Gastrocnemius medialis (tissue), 4 donors: ENCODE measurements at regions not wholly inside any gene's neighbourhood (a gene's known extent, or its start where the extent isn't known, plus 50 kb on each side); places are given as distances from the start of the nearest gene placed in this dataset.

ENCODE experiments used
- ATAC-seq, 2 donors: fragments of 150-250 bp; one replicate each; pipeline ENCODE4 v1.9.1; 2016
- DNase-seq, 2 donors: peaks; one replicate each; pipeline ENCODE4 v3.0.0-alpha.2; 2019
- H3K27ac ChIP-seq, 4 donors: fragments of 200-600 bp; sonication (generic); 1 replicate in 1 of 4; 2 replicates in 3 of 4; pipeline ENCODE4 v1.5.1; 2016 to 2018; ENCODE audit warnings: mild to moderate bottlenecking in 2 of 4, moderate library complexity in 1 of 4
- H3K27me3 ChIP-seq, 3 donors: fragments of 200-600 bp; sonication (generic) in 2 of 3; 1 replicate in 1 of 3; 2 replicates in 2 of 3; pipeline versions ENCODE4 v1.5.1 to v1.6.0; 2016 to 2019; ENCODE audit warnings: mild to moderate bottlenecking in 1 of 3, moderate library complexity in 1 of 3
- H3K36me3 ChIP-seq, 2 donors: fragments of 200-600 bp; sonication (generic) in 1 of 2; one replicate each; pipeline ENCODE4 v1.5.1; 2017 to 2018
- H3K4me1 ChIP-seq, 2 donors: fragments of 200-600 bp; sonication (generic) in 1 of 2; one replicate each; pipeline ENCODE4 v1.5.1; 2016 to 2017; ENCODE audit warnings: mild to moderate bottlenecking in 2 of 2
- H3K4me3 ChIP-seq, 4 donors: fragments of 200-600 bp; sonication (generic) in 3 of 4; 1 replicate in 1 of 4; 2 replicates in 3 of 4; pipeline ENCODE4 v1.5.1; 2016 to 2019; ENCODE audit warnings: mild to moderate bottlenecking in 2 of 4
- H3K9me3 ChIP-seq, 3 donors: fragments of 200-600 bp; sonication (generic) in 2 of 3; 1 replicate in 1 of 3; 2 replicates in 2 of 3; pipeline ENCODE4 v1.5.1; 2016 to 2019
- CTCF ChIP-seq, 5 experiments: fragments of 450-650 bp in 3 of 5; fragments of 200-600 bp in 2 of 5; sonication (generic) in 2 of 5; IDR thresholded peaks in 4 of 5; conservative IDR thresholded peaks in 1 of 5; 1 replicate in 4 of 5; 2 replicates in 1 of 5; pipeline ENCODE4 v1.5.1; 2016 to 2019; ENCODE audit warnings: antibody characterized with exemption in 5 of 5, mild to moderate bottlenecking in 3 of 5, moderate library complexity in 3 of 5
- POLR2A ChIP-seq, 2 donors: fragments of 450-650 bp; IDR thresholded peaks; one replicate each; pipeline ENCODE4 v1.6.1; 2017; ENCODE audit warnings: antibody characterized with exemption in 2 of 2, mild to moderate bottlenecking in 2 of 2, moderate library complexity in 2 of 2
- in situ Hi-C, 4 donors: fragments of 200-750 bp; cut with MboI; loops; one replicate each; pipeline versions ENCODE4 v1.15.0 to v1.8.0; 2017; ENCODE audit warnings: low sequenced_read_pairs in 4 of 4
- intact Hi-C: fragments of 100-400 bp; cut with DNase I; formaldehyde crosslinking; loops from one replicate; pipeline ENCODE4 v1.15.1; 2023; ENCODE audit warnings: low total_unique reads

- in situ Hi-C loops: no loop called here
- H3K27ac ChIP-seq: no peak overlapping the region
- H3K4me3 ChIP-seq: no peak overlapping the region
- no peaks in the 10 kb centered on the region for H3K9me3 ChIP-seq
- no peak for TF ChIP-seq CTCF (IDR thresholded peaks at IDR 0.05 in 4 of 5, conservative IDR thresholded peaks at IDR 0.05 in 1 of 5)
- TF ChIP-seq POLR2A (IDR thresholded peaks at IDR 0.05): no peak
- intact Hi-C loops: no loop called here
- ATAC-seq (no peak), DNase-seq (no peak)
- H3K27me3 ChIP-seq: no peaks in the 10 kb centered on the region
- H3K4me1 ChIP-seq: no peaks in the 10 kb centered on the region
- H3K36me3 ChIP-seq: no peaks in the 10 kb centered on the region
Observed at GRCh38 chr12:93041416-93041815, 112.3 kb upstream of the EEA1 start.

- TF ChIP-seq CTCF (IDR thresholded peaks at IDR 0.05 in 4 of 5, conservative IDR thresholded peaks at IDR 0.05 in 1 of 5) (no peak), POLR2A (IDR thresholded peaks at IDR 0.05) (no peak)
- intact Hi-C loops (no loop called here), in situ Hi-C loops (no loop called here)
- Histone ChIP-seq H3K4me1 (no peaks in the 10 kb centered on the region), H3K36me3 (no peaks in the 10 kb centered on the region), H3K4me3 (no peak overlapping the region), H3K27me3 (no peaks in the 10 kb centered on the region), H3K27ac (no peak overlapping the region), H3K9me3 (no peaks in the 10 kb centered on the region)
- DNase-seq (no peak), ATAC-seq (no peak)
Observed at GRCh38 chr12:93042283-93042682, 113.2 kb upstream of the EEA1 start.

GRCh38 chr12:93042684-93043083, 113.6 kb upstream of the EEA1 start:
- H3K36me3 ChIP-seq: no peaks in the 10 kb centered on the region
- intact Hi-C loops (no loop called here), in situ Hi-C loops (no loop called here)
- ATAC-seq: no peak
- H3K27ac ChIP-seq: no peak overlapping the region
- H3K4me3 ChIP-seq: no peak overlapping the region
- no peaks in the 10 kb centered on the region for H3K27me3 ChIP-seq
- DNase-seq: no peak
- H3K4me1 ChIP-seq: no peaks in the 10 kb centered on the region
- TF ChIP-seq POLR2A (IDR thresholded peaks at IDR 0.05) (no peak), CTCF (IDR thresholded peaks at IDR 0.05 in 4 of 5, conservative IDR thresholded peaks at IDR 0.05 in 1 of 5) (no peak)
- no peaks in the 10 kb centered on the region for H3K9me3 ChIP-seq

GRCh38 chr12:93043192-93043876, 114.2 kb upstream of the EEA1 start:
- Histone ChIP-seq H3K36me3 (no peaks in the 10 kb centered on the region), H3K27ac (no peak overlapping the region), H3K9me3 (no peaks in the 10 kb centered on the region), H3K4me3 (no peak overlapping the region), H3K27me3 (no peaks in the 10 kb centered on the region), H3K4me1 (no peaks in the 10 kb centered on the region)
- in situ Hi-C loops: no loop called here
- intact Hi-C loops: no loop called here
- TF ChIP-seq CTCF (IDR thresholded peaks at IDR 0.05 in 4 of 5, conservative IDR thresholded peaks at IDR 0.05 in 1 of 5) (no peak), POLR2A (IDR thresholded peaks at IDR 0.05) (no peak)
- ATAC-seq (no peak), DNase-seq (no peak)

- ATAC-seq (no peak), DNase-seq (no peak)
- TF ChIP-seq CTCF (IDR thresholded peaks at IDR 0.05 in 4 of 5, conservative IDR thresholded peaks at IDR 0.05 in 1 of 5) (no peak), POLR2A (IDR thresholded peaks at IDR 0.05) (no peak)
- intact Hi-C loops (no loop called here), in situ Hi-C loops (no loop called here)
- Histone ChIP-seq H3K4me3 (no peak overlapping the region), H3K4me1 (no peaks in the 10 kb centered on the region), H3K9me3 (no peaks in the 10 kb centered on the region), H3K27me3 (no peaks in the 10 kb centered on the region), H3K36me3 (no peaks in the 10 kb centered on the region), H3K27ac (no peak overlapping the region)
Observed at GRCh38 chr12:93043877-93044209, 114.7 kb upstream of the EEA1 start.
